GM12892 (cell line): ENCODE measurements at regions not wholly inside any gene's neighbourhood (a gene's known extent, or its start where the extent isn't known, plus 50 kb on each side); places are given as distances from the start of the nearest gene placed in this dataset.

Experiments
- DNase-seq: peaks from one replicate; pipeline ENCODE4 v3.0.0; 2011; ENCODE audit not compliant: insufficient read length
- FAIRE-seq: peaks from 2 replicates; lab custom pipeline; 2011; peaks lifted over from hg19 to GRCh38; lab: Jason Lieb, UNC
- POLR2A ChIP-seq: IDR thresholded peaks from 2 replicates; pipeline ENCODE4 v1.6.1; 2011; ENCODE audit warnings: low read depth, low read length, control low read depth
- POLR2AphosphoS5 ChIP-seq: IDR thresholded peaks from 2 replicates; pipeline ENCODE4 v1.6.1; 2011; ENCODE audit warnings: low read depth, low read length, control low read depth
- TAF1 ChIP-seq: IDR thresholded peaks from 2 replicates; pipeline ENCODE4 v1.6.1; 2011; ENCODE audit warnings: low read depth, mild to moderate bottlenecking, control low read depth, low read length, borderline replicate concordance

GRCh38 chr6:44525761-44526351, 138.3 kb downstream of the CDC5L start:
- TF ChIP-seq POLR2AphosphoS5 = no peak
- FAIRE-seq (no peak), DNase-seq (no peak)

GRCh38 chr6:44527181-44527580, 139.7 kb downstream of the CDC5L start:
- no peak for TF ChIP-seq POLR2AphosphoS5
- TF ChIP-seq TAF1 = no peak
- DNase-seq (no peak), FAIRE-seq (no peak)

GRCh38 chr6:44527583-44528369, 140.3 kb downstream of the CDC5L start:
- FAIRE-seq (no peak), DNase-seq (no peak)
- TF ChIP-seq TAF1 = no peak
- TF ChIP-seq POLR2AphosphoS5 = no peak
- no peak for TF ChIP-seq POLR2A

- FAIRE-seq (no peak), DNase-seq (no peak)
- TF ChIP-seq TAF1 (no peak), POLR2A (no peak), POLR2AphosphoS5 (no peak)
Observed at GRCh38 chr6:44528370-44528644, 140.8 kb downstream of the CDC5L start.

- DNase-seq (no peak), FAIRE-seq (no peak)
- TF ChIP-seq POLR2AphosphoS5 (no peak), POLR2A (no peak), TAF1 (no peak)
Observed at GRCh38 chr6:44528716-44529115, 141.2 kb downstream of the CDC5L start.

- FAIRE-seq (no peak), DNase-seq (no peak)
- TF ChIP-seq POLR2AphosphoS5 = no peak
- no peak for TF ChIP-seq TAF1
- TF ChIP-seq POLR2A = no peak
Observed at GRCh38 chr6:44529146-44529905, 141.8 kb downstream of the CDC5L start.

- FAIRE-seq (no peak), DNase-seq (no peak)
- TF ChIP-seq TAF1 = no peak
- TF ChIP-seq POLR2AphosphoS5 = no peak
- TF ChIP-seq POLR2A = no peak
Observed at GRCh38 chr6:44530209-44530909, 142.9 kb downstream of the CDC5L start.

- FAIRE-seq = no peak
- DNase-seq = no peak
- no peak for TF ChIP-seq TAF1
- no peak for TF ChIP-seq POLR2AphosphoS5
- TF ChIP-seq POLR2A = no peak
Observed at GRCh38 chr6:44530910-44531234, 143.4 kb downstream of the CDC5L start.

- TF ChIP-seq POLR2AphosphoS5 = no peak
- DNase-seq (no peak), FAIRE-seq (no peak)
Observed at GRCh38 chr6:44531442-44532015, 144.0 kb downstream of the CDC5L start.

- TF ChIP-seq POLR2A (no peak), TAF1 (no peak), POLR2AphosphoS5 (no peak)
- no peak for FAIRE-seq
- DNase-seq = no peak
Observed at GRCh38 chr6:44533421-44533820, 145.9 kb downstream of the CDC5L start.

- DNase-seq = no peak
- no peak for FAIRE-seq
- TF ChIP-seq POLR2AphosphoS5 = no peak
- TF ChIP-seq POLR2A = no peak
- TF ChIP-seq TAF1 = no peak
Observed at GRCh38 chr6:44534291-44534690, 146.8 kb downstream of the CDC5L start.
